Smooth muscle cell (in vitro differentiated cells): ENCODE measurements at regions not wholly inside any gene's neighbourhood (a gene's known extent, or its start where the extent isn't known, plus 50 kb on each side); places are given as distances from the start of the nearest gene placed in this dataset.
A peak's percentile ranks its signal among the peaks of the same experiment; 100 is the strongest.

Source experiments
- DNase-seq: peaks from one replicate; lab custom pipeline; 2025; ENCODE audit not compliant: unreplicated experiment; lab: John Stamatoyannopoulos, UW
- H2AFZ ChIP-seq: fragments of 200-600 bp; sonication (generic); 2 replicates; pipeline ENCODE4 v1.6.0; 2016; ENCODE audit warnings: antibody characterized with exemption, low read depth, mild to moderate bottlenecking
- H3F3A ChIP-seq: fragments of 200-600 bp; sonication (generic); 2 replicates; pipeline ENCODE4 v1.6.0; 2017; ENCODE audit warnings: antibody characterized with exemption, low read depth
- H3K27ac ChIP-seq: fragments of 200-600 bp; sonication (generic); 2 replicates; pipeline ENCODE4 v1.5.1; 2016; ENCODE audit warnings: low read depth, mild to moderate bottlenecking
- H3K27me3 ChIP-seq: fragments of 200-600 bp; sonication (generic); 2 replicates; pipeline ENCODE4 v1.6.1; 2016; ENCODE audit warnings: low read depth, mild to moderate bottlenecking
- H3K36me3 ChIP-seq: fragments of 200-600 bp; sonication (generic); 2 replicates; pipeline ENCODE4 v1.5.1; 2016; ENCODE audit warnings: low read depth
- H3K4me1 ChIP-seq: fragments of 200-600 bp; sonication (generic); 2 replicates; pipeline ENCODE4 v1.5.1; 2016; ENCODE audit warnings: low read depth
- H3K4me2 ChIP-seq: fragments of 200-600 bp; sonication (generic); 2 replicates; pipeline ENCODE4 v1.6.0; 2016; ENCODE audit warnings: mild to moderate bottlenecking
- H3K4me3 ChIP-seq: fragments of 200-600 bp; sonication (generic); 2 replicates; pipeline ENCODE4 v1.5.1; 2016; ENCODE audit warnings: mild to moderate bottlenecking
- H3K79me2 ChIP-seq: fragments of 200-600 bp; sonication (generic); 2 replicates; pipeline ENCODE4 v1.6.0; 2016; ENCODE audit warnings: low read depth, mild to moderate bottlenecking
- H3K9ac ChIP-seq: fragments of 200-600 bp; sonication (generic); 2 replicates; pipeline ENCODE4 v1.6.0; 2016; ENCODE audit warnings: low read depth
- H3K9me3 ChIP-seq: fragments of 200-600 bp; sonication (generic); replicated peaks from 2 replicates; pipeline ENCODE4 v1.5.1; 2016; ENCODE audit warnings: low read depth
- H4K20me1 ChIP-seq: fragments of 200-600 bp; sonication (generic); 2 replicates; pipeline ENCODE4 v1.6.0; 2016; ENCODE audit warnings: low read depth
- whole genome bisulfite sequencing: methylation state at CpG from one replicate; pipeline ENCODE4 v1.1.7; 2016; ENCODE audit warnings: low lambda C conversion rate; 5-methylcytosine and 5-hydroxymethylcytosine counted together
- TF ChIP-seq, protein P1 (sequence below): fragments of 200-600 bp; sonication (generic); IDR thresholded peaks from 2 replicates; pipeline ENCODE4 v1.5.1; 2017; ENCODE audit warnings: borderline replicate concordance, mild to moderate bottlenecking, antibody characterized with exemption; ENCODE audit not compliant: insufficient read depth, poor library complexity, severe bottlenecking

DNA sequence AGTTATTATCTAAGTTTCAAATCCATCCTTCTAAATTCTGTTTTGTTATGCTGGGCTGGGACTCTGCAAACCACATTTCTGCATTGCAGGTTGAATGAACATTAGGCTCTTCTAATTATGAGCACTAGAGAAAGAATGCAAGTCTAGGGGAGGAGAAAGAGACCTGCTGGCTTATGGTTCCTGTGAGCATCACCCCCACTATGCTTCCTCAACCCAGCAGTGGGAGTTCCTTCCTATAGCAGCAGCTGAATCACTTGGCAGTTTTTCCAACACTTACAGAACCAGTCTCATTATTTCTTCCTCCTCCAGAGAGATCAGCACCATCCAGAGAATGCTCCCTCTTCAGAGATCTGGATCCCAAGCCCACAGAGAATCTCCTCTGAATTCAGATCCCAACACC, 297.7 kb upstream of the CLEC14A start:
- no peak for DNase-seq
- Histone ChIP-seq H3K4me2 (peak overlapping the region; percentile 51), H3K9me3 (no peaks in the 10 kb centered on the region), H3K4me1 (peaks cover under 1% of the 10 kb centered on the region), H4K20me1 (no peaks in the 10 kb centered on the region), H2AFZ (no peak overlapping the region), H3F3A (peaks cover 26% of the 10 kb centered on the region), H3K79me2 (no peaks in the 10 kb centered on the region), H3K27me3 (no peaks in the 10 kb centered on the region), H3K4me3 (no peak overlapping the region), H3K9ac (no peak overlapping the region), H3K36me3 (no peaks in the 10 kb centered on the region), H3K27ac (peak overlapping the region; percentile 73)
- TF ChIP-seq, protein P1, sequence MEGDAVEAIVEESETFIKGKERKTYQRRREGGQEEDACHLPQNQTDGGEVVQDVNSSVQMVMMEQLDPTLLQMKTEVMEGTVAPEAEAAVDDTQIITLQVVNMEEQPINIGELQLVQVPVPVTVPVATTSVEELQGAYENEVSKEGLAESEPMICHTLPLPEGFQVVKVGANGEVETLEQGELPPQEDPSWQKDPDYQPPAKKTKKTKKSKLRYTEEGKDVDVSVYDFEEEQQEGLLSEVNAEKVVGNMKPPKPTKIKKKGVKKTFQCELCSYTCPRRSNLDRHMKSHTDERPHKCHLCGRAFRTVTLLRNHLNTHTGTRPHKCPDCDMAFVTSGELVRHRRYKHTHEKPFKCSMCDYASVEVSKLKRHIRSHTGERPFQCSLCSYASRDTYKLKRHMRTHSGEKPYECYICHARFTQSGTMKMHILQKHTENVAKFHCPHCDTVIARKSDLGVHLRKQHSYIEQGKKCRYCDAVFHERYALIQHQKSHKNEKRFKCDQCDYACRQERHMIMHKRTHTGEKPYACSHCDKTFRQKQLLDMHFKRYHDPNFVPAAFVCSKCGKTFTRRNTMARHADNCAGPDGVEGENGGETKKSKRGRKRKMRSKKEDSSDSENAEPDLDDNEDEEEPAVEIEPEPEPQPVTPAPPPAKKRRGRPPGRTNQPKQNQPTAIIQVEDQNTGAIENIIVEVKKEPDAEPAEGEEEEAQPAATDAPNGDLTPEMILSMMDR, result no peak

DNA sequence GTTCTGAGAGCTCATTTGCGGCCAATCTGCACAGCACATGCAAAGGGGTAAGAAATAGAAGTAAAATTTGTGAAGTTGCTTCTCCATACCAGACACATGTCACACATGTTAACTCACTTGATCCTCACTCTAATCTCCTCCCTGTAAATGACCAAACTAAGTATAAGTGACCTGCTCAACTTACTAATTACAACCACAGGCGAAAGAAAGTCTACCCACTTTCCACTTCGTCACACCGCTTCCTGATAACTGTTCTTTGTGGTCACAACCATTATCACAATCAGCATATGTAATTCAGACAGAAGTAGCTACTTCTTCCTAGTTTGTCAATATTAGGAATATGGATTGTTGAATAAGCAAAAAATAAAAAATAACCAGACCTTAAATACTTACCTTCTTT, 293.7 kb upstream of the CLEC14A start:
- Histone ChIP-seq H3K79me2 (no peaks in the 10 kb centered on the region), H3K4me3 (no peak overlapping the region), H3K4me2 (peak overlapping the region; percentile 25), H2AFZ (peak overlapping the region; percentile 15), H3K9me3 (no peaks in the 10 kb centered on the region), H3F3A (peaks cover 23% of the 10 kb centered on the region), H4K20me1 (no peaks in the 10 kb centered on the region), H3K27me3 (no peaks in the 10 kb centered on the region), H3K9ac (no peak overlapping the region), H3K4me1 (peaks cover 24% of the 10 kb centered on the region), H3K36me3 (no peaks in the 10 kb centered on the region), H3K27ac (peak overlapping the region; percentile 89)
- DNase-seq, result no peak
- 44% methylated on average over 4 of the region's 4 CpGs for WGBS
- TF ChIP-seq, protein P1, result no peak

DNA sequence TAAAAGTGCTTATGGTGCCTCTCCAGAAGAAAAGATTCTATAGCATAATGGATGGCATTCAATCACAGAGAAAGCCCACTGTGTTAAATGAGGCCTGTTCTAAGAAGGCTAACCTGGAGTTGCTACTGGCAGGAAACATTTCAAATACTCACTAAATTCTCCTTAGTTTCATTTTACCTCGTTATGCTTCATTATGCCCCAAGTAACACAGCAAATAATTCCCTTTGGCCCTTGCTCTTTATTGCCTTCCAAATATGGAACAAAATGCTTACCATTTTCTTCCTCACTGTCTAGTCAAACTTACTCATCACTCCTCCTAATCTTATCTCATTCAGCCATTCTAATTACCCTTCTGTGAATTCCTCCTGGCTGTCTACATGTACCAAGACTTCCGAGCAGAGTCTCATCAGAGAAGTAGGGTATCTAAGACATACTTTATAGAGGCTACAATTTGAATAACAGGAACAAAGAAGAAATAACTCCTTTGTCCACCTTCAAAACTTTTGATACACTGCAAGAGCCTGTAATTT, 292.1 kb upstream of the CLEC14A start:
- H3K79me2 ChIP-seq, result no peaks in the 10 kb centered on the region
- H3F3A ChIP-seq, result peaks cover 19% of the 10 kb centered on the region
- H4K20me1 ChIP-seq, result no peaks in the 10 kb centered on the region

More for the DNA sequence above, 292.1 kb upstream of the CLEC14A start:
- DNase-seq, result no peak
- TF ChIP-seq, protein P1, result no peak
- Histone ChIP-seq H3K9ac (peak overlapping the region; percentile 12), H3K27ac (peak overlapping the region; percentile 85), H2AFZ (peak overlapping the region; percentile 59), H3K27me3 (no peaks in the 10 kb centered on the region), H3K4me2 (peak overlapping the region; percentile 72), H3K36me3 (no peaks in the 10 kb centered on the region), H3K9me3 (no peaks in the 10 kb centered on the region), H3K4me3 (no peak overlapping the region), H3K4me1 (peaks cover 26% of the 10 kb centered on the region)
- 3% methylated on average over 2 of the region's 2 CpGs for WGBS
